ENCODE measurements at regions not wholly inside any gene's neighbourhood (a gene's known extent, or its start where the extent isn't known, plus 50 kb on each side); places are given as distances from the start of the nearest gene placed in this dataset.

- TF ChIP-seq REST (IDR thresholded peaks at IDR 0.05; ENCODE audit: low read depth) (no peak), ZBTB7A (IDR thresholded peaks at IDR 0.05; ENCODE audit: low read depth) (no peak)
These were observed 195.7 kb downstream of the GASK1B start for GRCh38 chr4:157977086-157977485.

GRCh38 chr4:157973297-157973696 lies 199.5 kb downstream of the GASK1B start:
- no peak for TF ChIP-seq FOXM1 (IDR thresholded peaks at IDR 0.05; ENCODE audit: borderline replicate concordance, low read depth)
- no peak for TF ChIP-seq RAD21 (IDR thresholded peaks at IDR 0.05; ENCODE audit: low read depth)
- no peak for TF ChIP-seq REST (IDR thresholded peaks at IDR 0.05; ENCODE audit: low read depth)
- no peak for TF ChIP-seq NFIC (IDR thresholded peaks at IDR 0.05)
- TF ChIP-seq EP300 (IDR thresholded peaks at IDR 0.05; ENCODE audit: borderline replicate concordance): no peak
- TF ChIP-seq USF1 (IDR thresholded peaks at IDR 0.05): no peak
- TF ChIP-seq TCF12 (IDR thresholded peaks at IDR 0.05; ENCODE audit: low read depth): no peak
- TF ChIP-seq YY1 (IDR thresholded peaks at IDR 0.05; ENCODE audit: low read depth): no peak
- no peak for TF ChIP-seq CEBPB (IDR thresholded peaks at IDR 0.05)
- no peak for TF ChIP-seq MAX (IDR thresholded peaks at IDR 0.05)
- TF ChIP-seq TAF1 (IDR thresholded peaks at IDR 0.05; ENCODE audit: low read depth): no peak
- no peak for TF ChIP-seq TEAD4 (IDR thresholded peaks at IDR 0.05)

- TF ChIP-seq NFIC (IDR thresholded peaks at IDR 0.05) (no peak), YY1 (IDR thresholded peaks at IDR 0.05; ENCODE audit: low read depth) (no peak), TEAD4 (IDR thresholded peaks at IDR 0.05) (no peak), TAF1 (IDR thresholded peaks at IDR 0.05; ENCODE audit: low read depth) (no peak), FOXM1 (IDR thresholded peaks at IDR 0.05; ENCODE audit: borderline replicate concordance, low read depth) (no peak), EP300 (IDR thresholded peaks at IDR 0.05; ENCODE audit: borderline replicate concordance) (no peak), EGR1 (IDR thresholded peaks at IDR 0.05) (no peak), CEBPB (IDR thresholded peaks at IDR 0.05) (no peak), RAD21 (IDR thresholded peaks at IDR 0.05; ENCODE audit: low read depth) (no peak), TCF12 (IDR thresholded peaks at IDR 0.05; ENCODE audit: low read depth) (no peak), USF1 (IDR thresholded peaks at IDR 0.05) (no peak), ZBTB7A (IDR thresholded peaks at IDR 0.05; ENCODE audit: low read depth) (no peak), MAX (IDR thresholded peaks at IDR 0.05) (no peak), CREB1 (IDR thresholded peaks at IDR 0.05; ENCODE audit: low read depth) (no peak), REST (IDR thresholded peaks at IDR 0.05; ENCODE audit: low read depth) (no peak)
These were observed 208.4 kb downstream of the GASK1B start for GRCh38 chr4:157964463-157964862.

GRCh38 chr4:157961229-157961990 lies 211.4 kb downstream of the GASK1B start:
- TF ChIP-seq REST (IDR thresholded peaks at IDR 0.05; ENCODE audit: low read depth): no peak
- no peak for TF ChIP-seq TEAD4 (IDR thresholded peaks at IDR 0.05)
- TF ChIP-seq TCF12 (IDR thresholded peaks at IDR 0.05; ENCODE audit: low read depth): no peak
- no peak for TF ChIP-seq USF1 (IDR thresholded peaks at IDR 0.05)
- no peak for TF ChIP-seq NFIC (IDR thresholded peaks at IDR 0.05)
- TF ChIP-seq EP300 (IDR thresholded peaks at IDR 0.05; ENCODE audit: borderline replicate concordance): no peak
- no peak for TF ChIP-seq FOXM1 (IDR thresholded peaks at IDR 0.05; ENCODE audit: borderline replicate concordance, low read depth)
- TF ChIP-seq YY1 (IDR thresholded peaks at IDR 0.05; ENCODE audit: low read depth): no peak
- TF ChIP-seq TAF1 (IDR thresholded peaks at IDR 0.05; ENCODE audit: low read depth): no peak
- TF ChIP-seq MAX (IDR thresholded peaks at IDR 0.05): no peak
- no peak for TF ChIP-seq EGR1 (IDR thresholded peaks at IDR 0.05)
- no peak for TF ChIP-seq RAD21 (IDR thresholded peaks at IDR 0.05; ENCODE audit: low read depth)
- no peak for TF ChIP-seq CREB1 (IDR thresholded peaks at IDR 0.05; ENCODE audit: low read depth)
- no peak for TF ChIP-seq CEBPB (IDR thresholded peaks at IDR 0.05)
- no peak for TF ChIP-seq ZBTB7A (IDR thresholded peaks at IDR 0.05; ENCODE audit: low read depth)

Data from Ishikawa (cell line).